Kidney (tissue), 13 donors: ENCODE measurements at regions not wholly inside any gene's neighbourhood (a gene's known extent, or its start where the extent isn't known, plus 50 kb on each side); places are given as distances from the start of the nearest gene placed in this dataset.
A peak's percentile ranks its signal among the peaks of the same experiment; 100 is the strongest.

ENCODE experiments used
- DNase-seq, 5 donors: peaks; one replicate each; pipeline ENCODE4 v3.0.0-alpha.2; 2013 to 2020
- FAIRE-seq: peaks from 2 replicates; lab custom pipeline; 2012; peaks lifted over from hg19 to GRCh38; lab: Jason Lieb, UNC
- H3K27ac ChIP-seq, 2 donors: one replicate each; pipeline ENCODE4 v1.7.0; 2013; ENCODE audit warnings: low read depth in 2 of 2, low read length in 2 of 2, inconsistent platforms in 1 of 2
- H3K27me3 ChIP-seq: one replicate; pipeline ENCODE4 v1.7.1; 2013; ENCODE audit warnings: low read length, inconsistent platforms; ENCODE audit not compliant: control insufficient read depth, insufficient read depth
- H3K36me3 ChIP-seq, 3 donors: one replicate each; pipeline versions ENCODE4 v1.7.0 to v1.7.1; 2013; ENCODE audit warnings: low read length in 3 of 3, control low read depth in 1 of 3, inconsistent platforms in 1 of 3; ENCODE audit not compliant: insufficient read depth in 3 of 3, control insufficient read depth in 2 of 3
- H3K4me1 ChIP-seq, 3 donors: one replicate each; pipeline versions ENCODE4 v1.7.0 to v1.7.1; 2013; ENCODE audit warnings: low read length in 3 of 3, inconsistent platforms in 1 of 3, low read depth in 1 of 3; ENCODE audit not compliant: control insufficient read depth in 2 of 3, insufficient read depth in 2 of 3
- H3K4me3 ChIP-seq, 3 donors: one replicate each; pipeline versions ENCODE4 v1.7.0 to v1.8.1; 2013; ENCODE audit warnings: low read length in 3 of 3, control low read depth in 1 of 3, inconsistent platforms in 1 of 3
- H3K9ac ChIP-seq, 3 donors: one replicate each; pipeline versions ENCODE4 v1.7.0 to v1.7.1; 2013; ENCODE audit warnings: low read length in 3 of 3, control low read depth in 1 of 3, inconsistent platforms in 1 of 3
- H3K9me3 ChIP-seq, 3 donors: one replicate each; pipeline versions ENCODE4 v1.7.0 to v1.7.1; 2013; ENCODE audit warnings: low read length in 3 of 3, control low read depth in 1 of 3, inconsistent platforms in 1 of 3; ENCODE audit not compliant: control insufficient read depth in 2 of 3, insufficient read depth in 1 of 3
- intact Hi-C: fragments of 100-400 bp; cut with DNase I; formaldehyde crosslinking; loops from one replicate; pipeline ENCODE4 v1.11.1; 2022
- TF ChIP-seq, protein P1 (sequence below): IDR thresholded peaks from 3 replicates; pipeline ENCODE4 v1.5.1; 2012; ENCODE audit warnings: mild to moderate bottlenecking, moderate library complexity, borderline replicate concordance; ENCODE audit not compliant: insufficient read depth; ENCODE audit errors: extremely low read depth
- donor health status: control.
- donor health status: control.
- donor health status: control.
- donor health status: control.
- donor health status: control.
- donor health status: DM: yes; HTN: yes; CAD: no.
- donor health status: Normal renal cell carcinoma (clear cell type).

DNA sequence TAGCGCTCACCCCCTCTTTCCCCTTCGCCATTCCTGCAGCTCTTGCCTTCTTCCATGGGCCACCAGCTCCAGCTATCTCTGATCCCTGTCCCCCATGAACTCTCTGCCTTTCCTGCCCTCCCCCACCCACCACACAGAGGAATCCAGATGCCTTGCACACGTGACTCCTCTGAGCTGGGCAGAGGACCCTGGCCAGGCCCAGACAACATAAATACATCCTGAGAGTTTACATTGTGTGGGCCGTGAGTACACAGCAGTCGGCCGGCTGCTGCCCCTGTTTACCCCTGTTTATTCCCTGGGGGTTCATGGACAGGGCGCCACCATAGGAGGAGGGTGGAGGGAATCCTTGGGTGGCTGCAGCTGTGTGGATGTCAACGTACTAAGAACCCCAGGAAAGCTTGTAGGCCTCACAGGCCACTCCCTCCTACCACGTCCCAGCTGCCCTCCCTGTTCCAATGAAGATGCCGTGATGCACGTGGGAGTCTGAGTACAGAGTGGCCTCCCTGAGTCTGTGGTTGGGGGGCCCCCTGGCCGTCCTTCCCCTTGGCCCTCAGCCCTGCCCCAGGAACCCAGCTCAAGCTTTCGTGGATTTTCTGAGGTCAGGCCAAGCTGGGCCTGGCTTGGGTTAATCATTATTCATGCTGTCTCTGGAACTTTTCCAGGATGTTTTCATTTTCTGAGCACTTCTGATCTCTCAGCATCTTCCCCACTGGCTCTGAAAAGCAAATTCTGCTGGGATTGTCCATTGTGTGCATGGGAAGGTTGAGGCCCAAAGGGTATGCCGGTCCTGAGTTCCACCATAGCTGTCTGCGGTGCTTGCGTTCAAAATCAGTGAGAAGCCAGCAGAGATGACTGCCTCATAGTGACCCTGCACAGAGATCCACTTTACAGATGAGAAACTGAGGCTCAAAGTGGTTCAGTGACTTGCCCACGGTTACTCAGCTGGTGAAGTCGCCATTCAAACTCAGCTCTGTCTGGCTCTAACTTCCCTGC lies 136.3 kb downstream of the MRPL14 start:
- H3K9me3 ChIP-seq: no peaks in the 10 kb centered on the region
- DNase-seq (peak; percentile 70 to 87 (median 78)), FAIRE-seq (no peak)
- TF ChIP-seq, protein P1, sequence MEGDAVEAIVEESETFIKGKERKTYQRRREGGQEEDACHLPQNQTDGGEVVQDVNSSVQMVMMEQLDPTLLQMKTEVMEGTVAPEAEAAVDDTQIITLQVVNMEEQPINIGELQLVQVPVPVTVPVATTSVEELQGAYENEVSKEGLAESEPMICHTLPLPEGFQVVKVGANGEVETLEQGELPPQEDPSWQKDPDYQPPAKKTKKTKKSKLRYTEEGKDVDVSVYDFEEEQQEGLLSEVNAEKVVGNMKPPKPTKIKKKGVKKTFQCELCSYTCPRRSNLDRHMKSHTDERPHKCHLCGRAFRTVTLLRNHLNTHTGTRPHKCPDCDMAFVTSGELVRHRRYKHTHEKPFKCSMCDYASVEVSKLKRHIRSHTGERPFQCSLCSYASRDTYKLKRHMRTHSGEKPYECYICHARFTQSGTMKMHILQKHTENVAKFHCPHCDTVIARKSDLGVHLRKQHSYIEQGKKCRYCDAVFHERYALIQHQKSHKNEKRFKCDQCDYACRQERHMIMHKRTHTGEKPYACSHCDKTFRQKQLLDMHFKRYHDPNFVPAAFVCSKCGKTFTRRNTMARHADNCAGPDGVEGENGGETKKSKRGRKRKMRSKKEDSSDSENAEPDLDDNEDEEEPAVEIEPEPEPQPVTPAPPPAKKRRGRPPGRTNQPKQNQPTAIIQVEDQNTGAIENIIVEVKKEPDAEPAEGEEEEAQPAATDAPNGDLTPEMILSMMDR: no peak
- no peak overlapping the region for H3K4me3 ChIP-seq
- peaks cover 4 to 39% (median 27%) of the 10 kb centered on the region in 3 donors for H3K4me1 ChIP-seq
- no peaks in the 10 kb centered on the region for H3K36me3 ChIP-seq
- H3K27me3 ChIP-seq: no peaks in the 10 kb centered on the region
- intact Hi-C loops: no loop called here
- peak overlapping the region in 1 of 3 donors; percentile 24 for H3K9ac ChIP-seq
- H3K27ac ChIP-seq: peak overlapping the region; percentile 18 to 48

DNA sequence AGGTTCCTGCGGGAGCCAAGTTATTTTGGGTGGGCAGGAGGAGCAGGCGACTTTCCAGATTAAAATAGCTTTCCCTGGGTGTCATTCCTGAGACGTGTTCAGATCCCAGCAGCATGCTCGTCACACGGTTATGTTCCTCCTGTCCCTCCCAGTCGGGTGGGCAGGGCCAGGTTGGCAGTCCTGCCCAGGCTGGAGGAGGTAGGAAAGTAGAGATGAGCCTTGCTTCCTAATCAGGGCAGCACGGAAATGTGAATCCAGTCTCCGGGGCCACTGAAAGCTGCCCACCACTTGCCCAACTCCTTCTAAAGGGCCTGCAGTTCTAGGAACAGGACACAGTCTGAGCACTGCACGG lies 137.0 kb downstream of the MRPL14 start:
- no peaks in the 10 kb centered on the region for H3K36me3 ChIP-seq
- intact Hi-C loops: no loop called here
- peaks cover 4 to 39% (median 27%) of the 10 kb centered on the region in 3 donors for H3K4me1 ChIP-seq
- TF ChIP-seq, protein P1: no peak
- FAIRE-seq (no peak), DNase-seq (peak in 2 of 5 donors; percentile 54 to 69)
- peak overlapping the region in 1 of 3 donors; percentile 24 for H3K9ac ChIP-seq
- H3K27me3 ChIP-seq: no peaks in the 10 kb centered on the region
- no peak overlapping the region for H3K27ac ChIP-seq
- H3K9me3 ChIP-seq: no peaks in the 10 kb centered on the region
- no peak overlapping the region for H3K4me3 ChIP-seq

DNA sequence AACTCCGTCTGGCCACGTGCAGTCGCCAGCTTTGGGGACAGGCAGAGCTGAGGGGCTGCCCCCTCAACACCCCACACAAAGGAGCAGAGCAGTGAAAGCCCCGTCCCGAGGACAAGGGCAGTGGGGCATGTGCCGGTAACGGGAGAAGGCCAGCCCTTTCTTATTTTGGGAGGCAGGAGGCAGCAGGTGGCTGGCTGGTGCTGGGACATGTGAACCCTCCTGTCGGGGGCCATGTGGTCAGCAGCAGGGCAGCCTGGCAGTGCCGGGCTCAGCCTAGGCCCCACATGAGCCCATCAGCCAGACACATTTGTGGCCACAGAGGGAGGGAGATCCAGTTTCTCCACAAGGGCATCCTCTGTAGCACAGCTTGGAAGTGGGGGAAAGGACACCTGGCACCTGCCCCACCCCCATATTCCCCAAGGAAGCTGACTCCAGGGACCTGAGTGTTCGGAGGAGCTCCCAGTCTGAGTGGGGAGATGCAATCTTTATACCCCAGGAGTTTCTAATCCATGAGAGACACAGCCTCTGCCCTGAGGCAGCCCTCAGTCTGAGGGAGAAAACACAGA lies 137.6 kb downstream of the MRPL14 start:
- intact Hi-C loops: no loop called here
- Histone ChIP-seq H3K4me3 (no peak overlapping the region), H3K9me3 (no peaks in the 10 kb centered on the region), H3K27me3 (no peaks in the 10 kb centered on the region), H3K4me1 (peaks cover 4 to 39% (median 27%) of the 10 kb centered on the region in 3 donors), H3K27ac (no peak overlapping the region), H3K36me3 (no peaks in the 10 kb centered on the region), H3K9ac (peak overlapping the region in 1 of 3 donors; percentile 24)
- TF ChIP-seq, protein P1: no peak
- FAIRE-seq (no peak), DNase-seq (peak in 1 of 5 donors; percentile 55)
